SK-N-SH treated with all-trans-retinoic acid at 6 μM for 48 hours (cell line): ENCODE measurements at regions not wholly inside any gene's neighbourhood (a gene's known extent, or its start where the extent isn't known, plus 50 kb on each side); places are given as distances from the start of the nearest gene placed in this dataset.

Source experiments
- ARNTL ChIP-seq: fragments of 450-650 bp; formaldehyde crosslinking; IDR thresholded peaks from 2 replicates; pipeline ENCODE4 v1.5.0; 2020; ENCODE audit warnings: low read depth, mild to moderate bottlenecking, moderate library complexity, borderline replicate concordance
- CREB5 ChIP-seq: fragments of 250-450 bp; sonication (Bioruptor Pico); IDR thresholded peaks from 2 replicates; pipeline ENCODE4 v1.5.1; 2020; ENCODE audit warnings: low read depth, mild to moderate bottlenecking, moderate library complexity
- CSDC2 ChIP-seq: fragments of 250-450 bp; sonication (Bioruptor Pico); IDR thresholded peaks from 2 replicates; pipeline ENCODE4 v1.5.0; 2020; ENCODE audit warnings: mild to moderate bottlenecking, moderate library complexity
- ESRRG ChIP-seq: fragments of 250-450 bp; sonication (Bioruptor Pico); IDR thresholded peaks from 2 replicates; pipeline ENCODE4 v1.6.1; 2021; ENCODE audit warnings: mild to moderate bottlenecking
- PATZ1 ChIP-seq: fragments of 250-450 bp; sonication (Bioruptor Pico); IDR thresholded peaks from 2 replicates; pipeline ENCODE4 v1.8.0; 2020; ENCODE audit warnings: mild to moderate bottlenecking, moderate library complexity, borderline replicate concordance
- TCF4 ChIP-seq: fragments of 250-450 bp; sonication (Bioruptor Pico); IDR thresholded peaks from 2 replicates; pipeline ENCODE4 v1.8.0; 2021; ENCODE audit warnings: mild to moderate bottlenecking, moderate library complexity, borderline replicate concordance
- TOX ChIP-seq: fragments of 250-450 bp; sonication (Bioruptor Pico); IDR thresholded peaks from 2 replicates; pipeline ENCODE4 v1.8.0; 2021; ENCODE audit warnings: mild to moderate bottlenecking, moderate library complexity, borderline replicate concordance
- ZFP30 ChIP-seq: fragments of 450-650 bp; formaldehyde crosslinking; IDR thresholded peaks from 2 replicates; pipeline ENCODE4 v1.5.0; 2022; ENCODE audit warnings: mild to moderate bottlenecking, moderate library complexity
- ZNF8 ChIP-seq: fragments of 450-650 bp; formaldehyde crosslinking; IDR thresholded peaks from 2 replicates; pipeline ENCODE4 v1.5.0; 2020; ENCODE audit warnings: mild to moderate bottlenecking, moderate library complexity

GRCh38 chr14:97539411-97539795, 742.2 kb downstream of the VRK1 start:
- TF ChIP-seq ZNF8 (CRISPR knock-in tag) (no peak), CSDC2 (no peak), TCF4 (CRISPR knock-in tag) (no peak), PATZ1 (CRISPR knock-in tag) (no peak), ZFP30 (CRISPR knock-in tag) (no peak), ARNTL (CRISPR knock-in tag) (no peak), CREB5 (CRISPR knock-in tag) (no peak), ESRRG (CRISPR knock-in tag) (no peak), TOX (CRISPR knock-in tag) (no peak)
